ENCODE measurements at regions not wholly inside any gene's neighbourhood (a gene's known extent, or its start where the extent isn't known, plus 50 kb on each side); places are given as distances from the start of the nearest gene placed in this dataset.

GRCh38 chr3:101172516-101172915, 147.9 kb downstream of the IMPG2 start:
- no peak for TF ChIP-seq POLR2A (IDR thresholded peaks at IDR 0.05; ENCODE audit: low read depth, low read length)
- FAIRE-seq (no peak), DNase-seq (ENCODE audit: insufficient read length, low spot score) (no peak)

- no peak for DNase-seq (ENCODE audit: insufficient read length, low spot score)
Measured at GRCh38 chr3:101171681-101172191, 148.6 kb downstream of the IMPG2 start.

GRCh38 chr3:101170806-101171558, 149.4 kb downstream of the IMPG2 start:
- no peak for DNase-seq (ENCODE audit: insufficient read length, low spot score)
- no peak for FAIRE-seq
- no peak for TF ChIP-seq POLR2A (IDR thresholded peaks at IDR 0.05; ENCODE audit: low read depth, low read length)

More at GRCh38 chr3:101171681-101172191, 148.6 kb downstream of the IMPG2 start:
- FAIRE-seq: no peak
- no peak for TF ChIP-seq POLR2A (IDR thresholded peaks at IDR 0.05; ENCODE audit: low read depth, low read length)

GRCh38 chr3:101170062-101170771, 150.2 kb downstream of the IMPG2 start:
- FAIRE-seq (no peak), DNase-seq (ENCODE audit: insufficient read length, low spot score) (no peak)
- no peak for TF ChIP-seq POLR2A (IDR thresholded peaks at IDR 0.05; ENCODE audit: low read depth, low read length)

GRCh38 chr3:101169516-101169915, 150.9 kb downstream of the IMPG2 start:
- DNase-seq (ENCODE audit: insufficient read length, low spot score) (no peak), FAIRE-seq (no peak)
- TF ChIP-seq POLR2A (IDR thresholded peaks at IDR 0.05; ENCODE audit: low read depth, low read length): no peak

- no peak for TF ChIP-seq POLR2A (IDR thresholded peaks at IDR 0.05; ENCODE audit: low read depth, low read length)
- no peak for FAIRE-seq
- DNase-seq (ENCODE audit: insufficient read length, low spot score): no peak
Measured at GRCh38 chr3:101167376-101167775, 153.0 kb downstream of the IMPG2 start.

GRCh38 chr3:101166150-101166549, 154.2 kb downstream of the IMPG2 start:
- no peak for TF ChIP-seq POLR2A (IDR thresholded peaks at IDR 0.05; ENCODE audit: low read depth, low read length)
- FAIRE-seq (no peak), DNase-seq (ENCODE audit: insufficient read length, low spot score) (no peak)

- no peak for DNase-seq (ENCODE audit: insufficient read length, low spot score)
- FAIRE-seq: no peak
- no peak for TF ChIP-seq POLR2A (IDR thresholded peaks at IDR 0.05; ENCODE audit: low read depth, low read length)
Measured at GRCh38 chr3:101163554-101163953, 156.8 kb downstream of the IMPG2 start.

- no peak for TF ChIP-seq POLR2A (IDR thresholded peaks at IDR 0.05; ENCODE audit: low read depth, low read length)
- DNase-seq (ENCODE audit: insufficient read length, low spot score) (no peak), FAIRE-seq (no peak)
Measured at GRCh38 chr3:101159478-101159877, 160.9 kb downstream of the IMPG2 start.

- no peak for DNase-seq (ENCODE audit: insufficient read length, low spot score)
- no peak for FAIRE-seq
Measured at GRCh38 chr3:101158374-101158773, 162.0 kb downstream of the IMPG2 start.

GRCh38 chr3:101156787-101157345, 163.5 kb downstream of the IMPG2 start:
- DNase-seq (ENCODE audit: insufficient read length, low spot score) (no peak), FAIRE-seq (no peak)
- TF ChIP-seq POLR2A (IDR thresholded peaks at IDR 0.05; ENCODE audit: low read depth, low read length): no peak

More at GRCh38 chr3:101158374-101158773, 162.0 kb downstream of the IMPG2 start:
- TF ChIP-seq POLR2A (IDR thresholded peaks at IDR 0.05; ENCODE audit: low read depth, low read length): no peak

GRCh38 chr3:101155825-101156224, 162.6 kb upstream of the ABI3BP start:
- no peak for FAIRE-seq
- TF ChIP-seq POLR2A (IDR thresholded peaks at IDR 0.05; ENCODE audit: low read depth, low read length): no peak
- no peak for DNase-seq (ENCODE audit: insufficient read length, low spot score)

- no peak for DNase-seq (ENCODE audit: insufficient read length, low spot score)
- no peak for FAIRE-seq
- TF ChIP-seq POLR2A (IDR thresholded peaks at IDR 0.05; ENCODE audit: low read depth, low read length): no peak
Measured at GRCh38 chr3:101154401-101154800, 161.2 kb upstream of the ABI3BP start.

GRCh38 chr3:101151286-101151913, 158.2 kb upstream of the ABI3BP start:
- TF ChIP-seq POLR2A (IDR thresholded peaks at IDR 0.05; ENCODE audit: low read depth, low read length): no peak
- DNase-seq (ENCODE audit: insufficient read length, low spot score) (no peak), FAIRE-seq (no peak)
